SH-SY5Y (cell line): ENCODE measurements at regions not wholly inside any gene's neighbourhood (a gene's known extent, or its start where the extent isn't known, plus 50 kb on each side); places are given as distances from the start of the nearest gene placed in this dataset.

Experiments
- GATA2 ChIP-seq: IDR thresholded peaks from 2 replicates; pipeline ENCODE4 v1.6.1; 2011; ENCODE audit warnings: mild to moderate bottlenecking, low read depth, low read length
- GATA3 ChIP-seq: IDR thresholded peaks from 2 replicates; pipeline ENCODE4 v1.6.1; 2011; ENCODE audit warnings: low read depth, mild to moderate bottlenecking, low read length, moderate library complexity

GRCh38 chr17:53619025-53619424 lies 203.7 kb upstream of the KIF2B start:
- TF ChIP-seq GATA2: no peak
- TF ChIP-seq GATA3: no peak
